ELR (cell line): ENCODE measurements at regions not wholly inside any gene's neighbourhood (a gene's known extent, or its start where the extent isn't known, plus 50 kb on each side); places are given as distances from the start of the nearest gene placed in this dataset.
"Not testable (repeated sequence)": the region's sequence is repeated elsewhere in the genome, so short reads cannot be mapped to it uniquely, and the experiment has no call there.

Experiments
- DNase-seq: peaks from one replicate; pipeline ENCODE4 v3.0.0-alpha.2; 2015; ENCODE audit warnings: low read depth

- DNase-seq, result no peak
Measured at GRCh38 chr21:19522381-19522780, 1118.8 kb upstream of the TMPRSS15 start.

- DNase-seq, result no peak
Measured at GRCh38 chr21:19523061-19523460, 1119.5 kb upstream of the TMPRSS15 start.

- no peak for DNase-seq
Measured at GRCh38 chr21:19523746-19524145, 1120.2 kb upstream of the TMPRSS15 start.

GRCh38 chr21:19529031-19529430, 1125.4 kb upstream of the TMPRSS15 start:
- DNase-seq, result no peak

- DNase-seq, result no peak
Measured at GRCh38 chr21:19535356-19535755, 1131.8 kb upstream of the TMPRSS15 start.

- no peak for DNase-seq
Measured at GRCh38 chr21:19537116-19537515, 1133.5 kb upstream of the TMPRSS15 start.

- no peak for DNase-seq
Measured at GRCh38 chr21:19540287-19540686, 1136.7 kb upstream of the TMPRSS15 start.

GRCh38 chr21:19541602-19542001, 1138.0 kb upstream of the TMPRSS15 start:
- no peak for DNase-seq

GRCh38 chr21:19544493-19544892, 1140.9 kb upstream of the TMPRSS15 start:
- not testable (repeated sequence) for DNase-seq

GRCh38 chr21:19547951-19548840, 1144.6 kb upstream of the TMPRSS15 start:
- no peak for DNase-seq

- no peak for DNase-seq
Measured at GRCh38 chr21:19553919-19554615, 1150.5 kb upstream of the TMPRSS15 start.

GRCh38 chr21:19557046-19557445, 1153.5 kb upstream of the TMPRSS15 start:
- DNase-seq, result no peak

GRCh38 chr21:19557488-19557887, 1153.9 kb upstream of the TMPRSS15 start:
- DNase-seq, result no peak

GRCh38 chr21:19565587-19565986, 1162.0 kb upstream of the TMPRSS15 start:
- DNase-seq, result no peak

GRCh38 chr21:19566975-19567374, 1163.4 kb upstream of the TMPRSS15 start:
- DNase-seq, result no peak

GRCh38 chr21:19577381-19577780, 1173.8 kb upstream of the TMPRSS15 start:
- DNase-seq, result no peak

GRCh38 chr21:19590044-19590443, 1186.5 kb upstream of the TMPRSS15 start:
- no peak for DNase-seq

- no peak for DNase-seq
Measured at GRCh38 chr21:19603011-19603593, 1199.5 kb upstream of the TMPRSS15 start.

- no peak for DNase-seq
Measured at GRCh38 chr21:19608101-19608621, 1204.6 kb upstream of the TMPRSS15 start.

GRCh38 chr21:19609611-19610010, 1206.0 kb upstream of the TMPRSS15 start:
- DNase-seq, result no peak

GRCh38 chr21:19621837-19622496, 1218.4 kb upstream of the TMPRSS15 start:
- no peak for DNase-seq

GRCh38 chr21:19640964-19641363, 1237.4 kb upstream of the TMPRSS15 start:
- no peak for DNase-seq
